Fibroblast of gingiva (primary cell): ENCODE measurements at regions not wholly inside any gene's neighbourhood (a gene's known extent, or its start where the extent isn't known, plus 50 kb on each side); places are given as distances from the start of the nearest gene placed in this dataset.
"Not testable (repeated sequence)": the region's sequence is repeated elsewhere in the genome, so short reads cannot be mapped to it uniquely, and the experiment has no call there.

Experiments
- DNase-seq: peaks from one replicate; pipeline ENCODE4 v3.0.0-alpha.2; 2011; ENCODE audit warnings: low read depth

DNA sequence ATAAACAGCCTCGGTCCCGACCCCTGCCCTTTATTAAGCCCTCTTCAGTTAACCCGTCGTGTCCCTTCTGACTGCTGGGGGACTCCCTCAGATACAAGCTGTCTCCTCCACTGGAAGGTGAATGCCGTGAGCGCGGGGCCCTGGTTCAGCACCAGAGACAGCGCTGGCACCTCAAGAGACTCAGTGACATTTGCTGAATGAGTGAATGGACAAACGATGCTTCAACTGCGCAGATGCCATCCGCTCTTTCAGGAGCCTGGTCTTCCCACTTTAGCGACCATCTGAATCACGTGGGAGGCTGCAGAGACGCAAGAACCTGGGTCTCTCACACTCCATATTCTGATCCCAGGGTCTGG lies 92.6 kb upstream of the SFSWAP start:
- DNase-seq = no peak

DNA sequence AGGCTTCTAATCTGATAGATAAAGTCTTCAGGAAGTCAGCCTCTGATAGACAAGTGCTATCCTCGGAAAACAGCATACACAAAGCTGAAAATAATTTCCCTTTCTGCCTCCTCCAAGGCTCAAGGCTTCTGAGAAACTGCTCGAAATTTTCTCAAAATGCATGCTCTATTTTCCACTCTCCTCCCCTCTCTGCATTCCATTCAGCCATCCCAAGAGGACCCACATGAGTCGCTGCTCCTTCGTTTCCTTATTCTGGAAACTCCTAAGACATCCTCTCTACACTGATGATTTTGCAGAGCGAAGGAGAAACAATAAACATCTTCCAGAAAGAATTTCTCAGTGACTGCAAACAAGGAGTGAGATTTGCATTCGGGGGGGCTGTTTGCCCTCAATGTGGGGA lies 92.2 kb upstream of the SFSWAP start:
- no peak for DNase-seq

DNA sequence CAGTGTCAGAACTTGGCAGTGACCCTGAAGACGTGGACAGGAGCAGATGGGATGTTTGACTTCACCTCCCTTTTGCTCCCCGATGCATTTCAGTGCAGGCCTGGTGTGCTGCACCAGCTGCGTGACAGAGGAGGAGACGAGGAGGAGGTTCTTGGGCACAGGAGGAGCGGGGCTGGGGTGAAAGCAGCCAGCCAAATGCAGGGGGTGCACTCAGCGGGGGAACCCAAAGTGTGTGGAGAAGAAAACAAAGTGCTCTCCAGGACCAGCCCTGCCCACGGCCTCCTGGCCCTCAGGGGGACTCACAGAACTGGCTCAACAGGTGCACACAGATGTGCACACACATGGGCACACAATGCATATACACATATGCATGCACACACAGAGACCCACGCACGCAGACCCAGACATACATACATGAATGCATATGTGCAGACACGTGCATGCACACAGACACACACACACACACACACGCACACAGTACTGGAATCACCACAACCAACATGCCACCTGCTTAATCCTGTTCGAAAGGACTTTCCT lies 91.7 kb upstream of the SFSWAP start:
- DNase-seq = no peak

DNA sequence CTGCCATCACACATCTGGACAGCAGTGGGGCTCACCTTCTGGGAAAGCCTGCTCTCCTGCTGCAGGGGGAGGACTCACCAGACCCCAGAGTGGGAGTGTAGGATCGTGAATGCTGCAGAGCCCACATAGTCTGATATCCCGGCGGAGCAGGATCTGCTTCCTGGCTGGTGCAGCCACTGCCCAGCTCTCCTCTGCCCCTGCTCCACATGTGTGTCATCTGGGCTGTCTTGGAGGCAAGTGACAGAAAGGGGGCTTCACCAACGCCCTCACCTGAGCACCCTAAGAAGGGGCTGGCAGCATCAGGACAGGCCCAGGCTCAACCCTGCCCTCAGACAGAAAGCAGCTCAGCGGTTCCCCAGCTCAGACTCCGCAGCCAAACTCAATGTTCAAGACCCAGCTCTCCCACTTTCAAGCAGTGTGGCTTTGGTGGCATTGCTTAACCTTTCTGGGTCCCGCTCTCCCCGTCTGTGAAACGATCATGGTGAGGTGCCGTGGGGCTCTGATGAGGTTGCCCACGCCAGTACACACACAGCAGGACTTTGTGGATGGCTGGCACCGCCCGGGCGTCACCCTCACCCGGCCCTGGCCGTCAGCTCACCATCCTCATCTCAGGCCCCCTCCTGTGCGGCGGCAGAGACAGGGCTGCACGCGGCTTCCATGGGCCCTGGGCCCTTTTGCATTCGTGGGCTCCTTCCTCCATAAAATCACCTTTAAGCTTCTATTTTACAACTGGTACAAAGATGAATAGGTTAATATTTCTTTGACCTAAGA lies 91.0 kb upstream of the SFSWAP start:
- DNase-seq = no peak

DNA sequence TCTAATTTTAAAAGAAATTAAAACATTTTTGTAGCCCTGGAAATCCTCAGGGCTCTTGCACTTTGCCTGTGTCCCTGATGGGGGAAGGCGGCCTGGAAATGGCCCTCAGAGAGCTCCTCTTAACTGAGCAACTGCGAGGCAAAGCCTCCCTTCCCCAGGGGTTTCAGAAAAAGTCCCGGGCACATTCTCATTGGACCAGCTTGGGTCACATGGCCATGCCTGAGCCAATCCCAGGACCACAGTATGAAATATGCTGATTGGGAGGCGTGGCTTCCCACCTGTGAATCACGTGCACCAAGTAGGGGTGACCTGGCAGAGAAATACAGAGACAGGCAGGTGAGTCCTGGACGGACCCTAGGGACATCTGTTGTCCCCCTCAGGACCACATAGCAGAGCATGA lies 90.4 kb upstream of the SFSWAP start:
- DNase-seq = no peak

DNA sequence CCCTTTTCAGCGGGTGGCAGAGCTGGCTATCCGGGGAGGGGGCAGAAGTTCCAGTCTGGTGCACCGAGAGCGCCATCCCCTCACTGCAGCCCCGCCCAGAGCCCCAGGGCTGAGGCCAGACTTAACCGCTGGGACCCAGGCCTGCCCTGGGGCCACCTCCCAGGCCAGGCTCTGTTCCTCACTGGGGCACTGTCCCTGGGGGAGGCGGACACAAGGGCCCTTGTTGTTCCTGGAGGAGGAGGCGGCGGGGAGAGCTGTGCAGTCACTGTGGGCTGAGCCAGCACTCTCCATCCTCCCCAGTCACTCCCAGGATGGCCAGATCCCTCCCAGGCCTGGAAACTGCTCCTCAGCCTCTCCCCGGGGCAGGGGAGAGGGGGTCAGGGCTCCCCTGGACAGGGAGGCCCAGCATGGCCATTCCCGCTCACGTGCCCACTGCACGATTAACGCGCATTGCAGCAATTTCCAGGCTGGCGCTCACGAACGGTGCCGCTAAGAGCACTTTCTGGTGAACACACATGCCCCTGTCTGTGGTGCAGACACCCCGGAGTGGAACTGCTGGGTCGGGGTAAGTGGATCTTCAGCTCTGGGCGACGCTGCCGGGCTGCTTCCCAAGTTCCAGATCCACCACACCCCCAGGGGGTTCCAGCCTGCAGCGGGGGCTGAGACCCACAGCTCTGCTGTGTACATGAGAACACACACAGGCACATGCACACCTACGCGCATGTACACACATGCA lies 89.8 kb upstream of the SFSWAP start:
- no peak for DNase-seq

DNA sequence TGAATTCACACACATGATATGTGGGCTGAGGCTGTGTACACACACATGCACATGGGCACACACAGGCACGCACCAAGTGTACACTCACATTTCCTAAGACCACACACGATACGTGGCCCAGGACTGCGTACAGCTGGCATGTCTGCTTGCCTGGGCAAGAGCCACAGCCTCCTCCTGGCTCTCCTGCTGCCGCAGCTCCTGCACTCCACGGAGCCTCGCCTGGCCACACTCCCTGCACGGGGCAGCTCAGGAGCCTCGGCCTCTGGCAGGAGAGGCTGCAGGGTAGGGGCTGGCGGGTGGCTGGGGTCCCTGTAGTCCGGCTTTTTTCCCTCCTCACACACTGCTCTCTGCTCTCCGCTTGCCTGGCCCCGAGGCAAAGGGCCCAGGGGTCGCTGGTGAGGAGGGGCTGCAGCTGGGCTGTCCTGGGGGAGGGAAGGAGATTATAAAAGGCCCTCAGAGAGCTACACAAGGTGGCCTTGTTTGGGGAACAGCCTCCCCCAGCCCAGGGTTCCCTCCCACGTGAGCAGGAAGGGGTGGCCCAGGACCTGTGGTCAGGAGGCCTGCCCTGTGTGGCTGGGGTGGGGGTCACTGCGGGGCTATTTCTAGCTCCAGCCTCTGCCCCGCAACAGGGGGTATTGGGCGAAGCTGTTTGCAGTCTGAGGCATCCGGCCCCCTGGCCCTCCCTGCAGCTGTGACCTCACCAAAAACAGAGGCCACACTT lies 89.0 kb upstream of the SFSWAP start:
- DNase-seq = no peak

DNA sequence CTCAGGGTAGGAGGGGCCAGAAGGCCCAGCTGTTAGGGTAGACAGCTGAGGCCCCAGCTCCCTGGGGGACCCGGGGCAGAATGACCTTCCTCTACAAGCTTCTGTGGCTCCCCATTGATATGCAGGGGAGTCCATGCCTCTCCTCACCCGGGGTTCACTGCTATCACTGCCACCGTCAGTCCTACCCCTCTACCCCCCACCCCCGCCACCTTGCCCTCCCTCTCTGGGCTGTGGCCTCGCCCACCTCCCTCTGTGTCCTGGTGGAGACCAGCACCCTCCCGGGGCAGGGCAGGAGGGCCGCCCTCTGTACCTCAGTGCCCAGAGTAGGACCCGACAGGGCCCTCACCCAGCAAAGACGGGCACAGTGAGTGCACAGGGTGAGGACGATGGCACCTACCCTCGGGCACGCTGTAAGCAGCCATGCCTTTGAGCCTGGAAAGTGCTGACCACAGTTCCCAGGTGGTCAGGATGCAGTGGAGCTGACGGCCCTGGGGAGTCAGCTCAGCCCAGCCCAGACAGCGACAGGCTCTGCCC lies 88.4 kb upstream of the SFSWAP start:
- DNase-seq = no peak

DNA sequence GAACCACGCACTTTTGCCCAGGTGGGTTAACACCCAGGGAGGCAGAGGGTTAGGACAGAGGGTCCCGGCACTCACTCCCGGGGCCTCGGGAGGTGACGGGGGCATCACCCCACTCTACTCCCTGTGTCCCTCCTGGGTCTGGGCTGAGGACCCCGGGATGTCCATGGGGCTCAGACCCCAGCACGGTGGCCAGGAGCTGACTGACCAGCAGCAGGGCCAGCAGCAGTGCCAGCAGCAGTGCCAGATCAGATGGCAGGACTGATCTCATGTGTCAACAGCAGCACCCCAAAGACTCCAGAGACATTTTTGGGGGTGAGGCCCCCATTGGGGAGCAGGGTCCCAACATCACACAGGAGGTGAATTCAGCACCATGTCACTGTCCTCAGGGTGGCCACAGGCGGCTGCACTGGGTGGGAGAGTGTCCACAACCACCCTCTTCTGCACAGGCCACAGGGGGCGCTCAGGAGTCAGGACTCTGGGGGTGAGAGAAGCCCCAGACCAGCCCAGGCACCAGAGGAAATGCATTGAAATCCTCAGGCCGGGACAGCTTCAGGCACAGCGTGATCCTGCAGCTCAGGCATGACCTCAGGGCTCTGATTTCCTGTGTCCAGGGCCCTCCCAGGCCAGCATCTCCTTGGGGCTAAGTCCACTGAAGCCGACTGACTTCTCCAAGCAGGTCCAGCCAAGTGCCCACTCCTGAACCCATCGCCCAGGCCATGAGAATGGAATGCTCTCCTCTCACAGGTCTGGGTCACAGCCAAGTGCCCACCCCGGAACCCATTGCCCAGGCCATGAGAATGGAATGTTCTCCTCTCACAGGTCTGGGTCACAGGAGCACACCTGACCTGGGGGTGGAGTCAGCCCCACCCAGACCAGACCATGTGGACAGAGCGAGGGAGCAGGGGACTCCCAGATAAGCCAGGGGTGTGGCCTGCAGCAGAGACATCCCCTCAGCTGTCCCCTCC lies 87.2 kb upstream of the SFSWAP start:
- not testable (repeated sequence) for DNase-seq

DNA sequence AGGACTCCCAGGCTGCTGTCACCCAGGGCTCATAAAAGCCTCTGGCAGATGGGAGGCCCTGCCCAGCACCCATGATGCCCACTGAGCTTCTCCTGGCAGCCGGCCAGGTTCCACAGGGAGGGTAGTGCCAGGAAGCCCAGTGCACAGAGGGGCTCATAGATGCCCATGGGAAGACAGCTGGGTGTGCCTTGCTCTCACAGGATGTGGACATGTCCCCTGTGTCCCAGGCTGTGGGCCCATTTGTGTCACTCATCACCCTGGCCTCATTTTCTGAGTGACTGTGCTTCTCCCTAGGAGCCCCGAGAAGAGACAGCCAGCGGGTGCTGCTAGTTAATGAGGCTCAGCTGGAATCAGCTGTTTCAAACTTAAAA lies 86.5 kb upstream of the SFSWAP start:
- not testable (repeated sequence) for DNase-seq

DNA sequence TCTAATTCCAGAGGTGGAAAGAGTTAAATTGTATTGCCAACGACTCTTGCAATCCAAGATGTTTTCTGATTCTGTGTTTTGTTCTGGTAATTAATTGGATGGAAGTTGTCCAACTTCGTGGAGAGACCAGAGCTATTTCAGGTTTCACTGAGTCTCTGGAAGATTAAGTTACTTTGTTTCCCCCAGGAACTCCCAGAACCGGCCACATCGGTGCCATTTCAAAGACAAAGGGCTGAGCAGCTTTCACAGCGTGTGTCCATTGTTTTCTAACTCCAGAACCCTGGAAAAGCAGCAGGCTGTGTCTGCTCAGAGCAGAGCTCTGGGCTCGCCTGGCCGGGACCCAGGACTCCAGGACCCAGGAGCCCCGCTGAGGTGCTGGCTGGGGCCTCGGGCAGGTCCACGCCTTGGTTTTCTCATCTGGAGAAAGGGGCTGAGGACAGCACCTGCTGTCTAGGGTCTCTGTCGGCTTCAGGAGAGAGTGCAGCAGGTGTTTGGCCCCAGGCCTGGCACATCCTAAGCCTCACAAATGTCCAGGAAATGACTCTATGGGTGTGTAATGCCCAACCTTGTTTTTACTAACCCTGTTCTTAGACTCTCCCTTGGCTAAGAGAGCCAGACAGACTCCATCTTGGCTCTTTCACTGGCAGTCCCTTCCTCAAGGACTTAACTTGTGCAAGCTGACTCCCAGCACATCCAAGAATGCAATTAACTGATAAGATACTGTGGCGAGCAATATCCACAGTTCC lies 86.0 kb upstream of the SFSWAP start:
- DNase-seq = not testable (repeated sequence)

DNA sequence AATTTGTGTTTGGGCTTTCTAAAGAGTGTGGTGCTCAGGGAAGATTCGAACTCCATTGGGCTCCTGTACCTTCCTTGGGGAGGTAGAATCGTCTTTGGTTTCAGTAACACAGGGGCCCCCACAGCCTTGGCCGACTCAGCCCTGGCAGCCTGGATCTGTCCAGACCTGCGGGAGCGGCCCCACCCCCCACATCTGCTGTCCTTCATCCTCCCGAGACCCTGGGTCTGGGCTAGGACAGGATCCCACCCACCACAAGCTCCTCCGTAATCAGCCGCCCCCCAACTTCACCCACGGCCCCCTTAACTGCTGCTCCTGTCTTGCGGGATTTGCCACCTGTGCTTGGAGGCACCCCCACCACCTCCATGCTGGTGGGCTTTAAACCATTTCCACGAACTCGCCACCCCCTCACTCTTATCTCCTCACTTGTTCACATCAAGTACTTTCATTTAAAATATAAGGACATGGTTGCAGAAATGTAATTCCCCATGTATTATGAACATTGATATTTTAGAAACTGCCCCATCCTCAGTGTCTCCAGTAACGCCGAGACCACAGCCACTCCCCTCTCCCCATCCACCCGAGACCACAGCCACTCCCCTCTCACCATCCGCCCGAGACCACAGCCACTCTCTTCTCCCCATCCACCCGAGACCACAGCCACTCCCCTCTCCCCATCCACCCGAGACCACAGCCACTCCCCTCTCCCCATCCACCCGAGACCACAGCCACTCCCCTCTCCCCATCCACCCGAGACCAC lies 84.7 kb upstream of the SFSWAP start:
- not testable (repeated sequence) for DNase-seq

DNA sequence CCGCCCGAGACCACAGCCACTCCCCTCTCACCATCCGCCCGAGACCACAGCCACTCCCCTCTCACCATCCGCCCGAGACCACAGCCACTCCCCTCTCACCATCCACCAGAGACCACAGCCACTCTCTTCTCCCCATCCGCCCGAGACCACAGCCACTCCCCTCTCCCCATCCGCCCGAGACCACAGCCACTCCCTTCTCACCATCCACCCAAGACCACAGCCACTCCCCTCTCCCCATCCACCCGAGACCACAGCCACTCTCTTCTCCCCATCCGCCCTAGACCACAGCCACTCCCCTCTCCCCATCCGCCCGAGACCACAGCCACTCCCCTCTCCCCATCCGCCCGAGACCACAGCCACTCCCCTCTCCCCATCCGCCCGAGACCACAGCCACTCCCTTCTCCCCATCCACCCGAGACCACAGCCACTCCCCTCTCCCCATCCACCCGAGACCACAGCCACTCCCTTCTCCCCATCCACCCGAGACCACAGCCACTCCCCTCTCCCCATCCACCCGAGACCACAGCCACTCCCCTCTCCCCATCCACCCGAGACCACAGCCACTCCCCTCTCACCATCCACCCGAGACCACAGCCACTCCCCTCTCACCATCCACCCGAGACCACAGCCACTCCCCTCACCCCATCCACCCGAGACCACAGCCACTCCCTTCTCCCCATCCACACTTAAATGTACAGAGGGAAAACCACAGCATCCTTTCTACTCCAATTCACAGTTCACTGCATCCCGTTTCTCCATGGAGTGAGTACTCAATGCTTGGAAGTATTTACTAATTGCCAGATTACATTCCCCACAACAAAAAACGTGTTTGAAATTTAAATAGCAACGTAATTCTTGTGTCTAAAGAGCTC lies 83.5 kb upstream of the SFSWAP start:
- not testable (repeated sequence) for DNase-seq

DNA sequence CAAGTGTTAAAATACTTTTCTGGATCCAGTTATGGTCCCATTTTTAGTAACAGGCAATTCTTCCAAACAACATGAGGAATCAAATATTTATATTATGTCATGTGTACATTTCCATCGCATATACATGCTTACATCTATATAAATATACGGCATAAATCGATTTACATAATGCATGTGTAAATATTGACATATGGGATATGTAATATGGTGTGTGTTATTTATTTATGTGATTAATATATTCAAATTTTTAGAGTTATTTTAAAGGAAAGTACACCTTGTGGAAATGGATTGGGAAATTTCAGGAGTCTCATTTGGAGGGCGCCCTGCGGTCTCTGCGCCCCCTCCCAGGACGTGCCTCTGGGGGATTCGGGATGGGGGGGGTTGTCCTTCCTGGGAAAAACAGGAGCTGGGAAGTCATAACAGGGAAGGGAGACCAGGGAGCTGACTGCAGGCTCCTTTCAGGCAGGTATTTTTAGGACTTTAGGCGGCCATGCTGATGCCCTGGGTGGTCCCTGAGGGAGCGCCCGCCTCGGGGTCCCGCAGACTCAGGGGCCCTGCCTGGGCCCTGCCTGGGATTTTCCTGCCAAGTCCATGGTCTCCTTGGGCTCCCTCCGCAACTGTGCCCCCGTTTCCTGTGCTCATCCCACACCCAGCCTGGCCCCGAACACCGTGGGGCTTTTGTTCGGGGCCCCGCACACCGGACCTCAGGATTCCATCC lies 82.7 kb upstream of the SFSWAP start:
- no peak for DNase-seq

DNA sequence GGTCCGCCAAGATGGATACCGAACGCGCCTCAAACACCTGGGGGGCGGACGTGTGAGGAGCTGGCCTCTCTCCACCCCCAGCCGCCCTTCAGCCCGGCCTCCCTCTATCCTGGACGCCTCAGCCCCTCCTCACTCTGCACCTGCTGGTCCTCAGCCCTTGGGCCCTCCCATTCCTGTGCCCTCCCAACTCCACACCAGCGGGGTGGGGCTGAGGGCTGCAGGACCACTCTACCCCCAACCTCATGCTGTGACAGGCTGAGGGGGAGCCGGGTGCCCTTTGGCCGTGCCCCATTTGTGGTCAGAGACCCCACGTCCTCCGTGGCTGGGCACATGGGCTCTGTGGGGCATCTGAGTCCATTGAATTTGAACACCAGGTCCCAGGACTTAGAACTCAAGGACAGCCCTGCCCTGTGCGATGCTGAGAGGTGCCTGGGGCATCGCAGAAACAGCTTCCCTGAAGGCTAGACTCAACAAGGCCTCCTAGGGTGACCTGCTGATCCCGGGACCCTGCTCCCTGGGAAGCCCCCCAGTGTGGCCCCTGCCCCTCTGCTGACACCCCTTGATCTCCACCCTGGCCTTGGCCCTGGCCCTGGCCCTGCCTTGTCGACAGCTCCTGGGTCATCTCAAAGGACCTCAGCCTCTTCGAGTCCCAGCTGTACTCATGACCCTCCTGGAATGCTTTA lies 82.0 kb upstream of the SFSWAP start:
- DNase-seq = no peak

DNA sequence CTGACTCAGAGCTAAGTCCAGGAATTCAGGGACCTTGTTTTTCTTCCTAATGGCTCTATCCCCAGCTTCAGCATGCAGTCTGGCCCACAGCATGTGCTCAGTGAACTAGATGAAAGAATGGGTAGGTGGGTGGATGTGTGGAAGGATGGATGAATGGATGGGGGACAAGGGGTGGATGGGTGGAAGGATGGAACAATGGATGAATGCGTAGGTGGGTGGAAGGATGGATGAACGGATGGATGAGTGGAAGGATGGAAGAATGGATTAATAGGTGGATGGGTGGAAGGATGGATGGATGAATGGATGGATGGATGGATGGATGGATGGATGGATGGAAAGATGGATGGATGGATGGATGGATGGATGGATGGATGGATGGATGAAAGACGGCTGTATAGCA lies 79.7 kb upstream of the SFSWAP start:
- DNase-seq = no peak

DNA sequence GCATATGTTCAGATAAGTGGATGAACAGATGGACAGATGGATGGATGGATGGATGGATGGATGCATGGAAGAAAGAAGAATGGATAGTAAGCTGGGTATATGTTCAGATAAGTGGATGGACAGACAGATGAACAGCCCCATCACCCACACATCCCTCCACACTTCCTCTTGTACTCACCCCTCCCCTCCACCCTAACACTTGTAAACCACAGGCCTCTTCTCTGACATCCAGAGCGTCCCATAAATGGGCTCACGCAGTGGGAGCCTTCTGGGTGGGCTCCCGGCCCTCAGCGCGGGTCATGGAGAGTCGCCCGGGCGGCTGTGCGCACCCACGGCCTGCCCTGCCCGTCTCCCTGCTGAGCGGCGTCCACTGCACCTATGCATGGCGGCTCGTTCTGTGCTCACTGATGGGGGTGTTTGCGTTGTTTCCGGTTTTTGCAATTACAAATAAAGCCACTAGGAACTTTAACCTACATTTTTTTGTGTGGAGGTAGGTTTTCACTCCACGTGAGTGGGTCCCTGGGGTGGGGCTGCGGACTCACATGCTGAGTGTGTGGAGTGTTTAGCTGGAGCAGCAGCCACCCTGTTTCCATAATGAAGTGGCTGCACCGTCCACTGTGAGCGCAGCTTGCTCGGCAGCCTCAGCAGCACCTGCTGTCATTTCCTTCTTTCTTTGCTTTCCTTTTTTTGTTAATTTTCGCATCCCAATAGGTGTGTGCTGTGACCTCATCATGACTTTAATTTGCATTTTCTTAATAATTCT lies 78.8 kb upstream of the SFSWAP start:
- not testable (repeated sequence) for DNase-seq
